ENCODE measurements at regions not wholly inside any gene's neighbourhood (a gene's known extent, or its start where the extent isn't known, plus 50 kb on each side); places are given as distances from the start of the nearest gene placed in this dataset.
"Not testable (repeated sequence)": the region's sequence is repeated elsewhere in the genome, so short reads cannot be mapped to it uniquely, and the experiment has no call there.

DNA sequence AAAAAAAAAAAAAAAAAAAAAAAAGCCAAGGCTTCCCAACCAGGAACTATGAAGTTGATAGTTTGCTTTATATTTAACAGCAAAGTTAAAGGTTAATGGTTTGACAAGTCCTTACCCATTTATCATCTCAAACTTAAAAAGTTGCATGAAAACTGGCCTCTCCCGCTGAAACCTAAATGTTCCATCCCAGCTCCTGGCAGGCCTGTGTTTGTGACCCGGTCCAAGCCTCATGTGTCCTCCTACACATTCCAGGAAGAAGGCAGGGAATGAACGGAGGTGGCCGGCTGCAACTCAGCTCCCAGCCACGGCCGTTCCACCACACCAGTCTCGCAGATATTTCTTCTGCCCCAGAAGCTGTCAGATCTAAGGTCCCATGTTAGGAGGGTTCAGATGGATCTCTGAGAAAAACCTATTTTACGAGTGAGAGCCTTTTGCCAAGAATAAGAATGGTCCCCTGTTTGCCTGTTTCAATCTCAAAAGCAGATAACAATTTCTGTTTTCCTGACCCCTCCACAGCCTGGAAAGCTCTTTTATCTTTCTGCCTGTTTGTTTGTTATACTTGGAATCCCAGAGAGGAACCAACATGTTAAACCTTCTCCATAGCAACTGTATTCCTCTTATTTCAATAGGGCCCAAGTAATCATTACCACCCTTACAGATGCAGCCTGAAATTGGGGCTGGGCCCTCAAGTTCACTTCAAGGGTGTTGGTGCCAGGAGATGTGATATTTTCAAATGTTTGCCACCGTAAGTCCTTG is 56.5 kb downstream of the KCTD12 start:
- DNase-seq = no peak

DNA sequence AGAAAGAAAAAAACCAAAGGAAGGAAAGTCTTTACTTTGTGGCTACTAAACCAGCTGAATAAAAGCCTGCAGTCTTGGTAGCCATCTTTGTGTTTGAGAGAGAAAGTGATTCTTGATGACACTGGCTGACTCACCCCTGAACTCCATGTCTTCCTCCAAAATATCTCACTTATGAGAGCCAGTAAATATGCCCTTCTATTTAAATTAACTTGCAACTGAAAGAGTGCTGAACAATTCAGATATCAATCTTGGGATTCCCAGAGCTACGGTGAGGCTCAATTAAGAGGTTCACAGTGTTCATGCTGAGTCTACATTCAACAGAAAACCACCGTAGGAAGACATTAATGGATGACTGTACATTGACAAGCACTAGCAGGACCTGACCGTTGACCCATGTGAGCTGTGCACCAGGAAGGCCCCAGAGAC is 57.9 kb downstream of the KCTD12 start:
- peak; percentile 41 to 54 (median 49) for DNase-seq

DNA sequence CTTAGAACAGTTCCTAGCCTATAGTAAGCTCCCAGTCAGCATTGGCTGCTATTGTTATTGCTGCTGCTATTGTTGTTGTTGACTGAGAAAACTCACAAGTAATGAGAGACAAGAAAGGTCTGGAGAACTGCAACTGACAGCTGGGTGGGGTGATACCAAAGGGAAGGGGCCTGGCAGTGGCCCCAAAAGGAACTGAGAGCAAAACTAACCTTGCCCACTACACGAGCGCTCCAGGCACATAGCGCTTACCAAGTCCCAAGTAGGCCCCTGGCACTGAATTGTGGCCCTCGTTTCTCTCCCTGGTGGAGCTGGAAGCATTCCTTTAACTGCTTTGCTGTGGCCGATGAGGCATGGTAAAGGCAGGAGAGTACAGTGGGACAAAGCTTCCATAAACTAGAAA is 59.7 kb downstream of the KCTD12 start:
- no peak for DNase-seq

DNA sequence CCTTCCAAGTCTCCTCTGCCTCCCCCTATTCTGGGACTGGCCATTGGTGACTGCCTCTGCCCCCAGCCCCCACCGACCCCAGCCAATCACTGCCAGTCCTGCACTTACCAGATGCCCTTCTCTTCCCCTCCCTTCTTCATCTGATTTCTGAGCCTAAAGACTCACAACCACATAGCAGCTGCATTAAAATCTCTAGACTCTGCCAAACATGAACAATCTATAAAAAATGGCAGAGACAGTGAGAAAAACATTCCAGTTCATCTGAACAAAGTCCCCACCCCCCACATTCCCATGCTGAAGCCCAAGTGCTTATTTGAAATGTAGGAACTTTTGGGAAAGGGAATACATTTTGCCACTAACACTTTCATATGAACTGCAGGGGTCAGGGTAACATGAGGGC is 60.8 kb downstream of the KCTD12 start:
- no peak for DNase-seq

DNA sequence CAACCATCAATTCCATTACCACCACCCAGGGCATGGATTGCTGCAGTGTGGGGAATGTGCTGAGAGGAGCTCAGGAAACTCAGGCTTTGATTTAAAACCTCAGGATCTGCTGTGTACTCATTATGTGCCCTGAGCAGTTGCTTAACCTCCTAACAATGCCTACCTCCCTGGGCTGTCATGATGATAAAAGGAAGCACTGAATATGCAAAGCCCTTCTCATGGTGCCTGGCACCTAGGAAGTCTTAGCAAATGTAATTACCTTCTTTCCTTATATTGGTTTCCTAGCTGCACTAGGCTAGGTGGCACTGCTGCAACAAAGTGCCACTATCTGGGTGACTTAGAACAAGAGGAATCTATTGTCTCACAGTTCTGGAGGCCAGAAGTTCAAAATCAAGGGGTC is 62.2 kb downstream of the KCTD12 start:
- DNase-seq = no peak

DNA sequence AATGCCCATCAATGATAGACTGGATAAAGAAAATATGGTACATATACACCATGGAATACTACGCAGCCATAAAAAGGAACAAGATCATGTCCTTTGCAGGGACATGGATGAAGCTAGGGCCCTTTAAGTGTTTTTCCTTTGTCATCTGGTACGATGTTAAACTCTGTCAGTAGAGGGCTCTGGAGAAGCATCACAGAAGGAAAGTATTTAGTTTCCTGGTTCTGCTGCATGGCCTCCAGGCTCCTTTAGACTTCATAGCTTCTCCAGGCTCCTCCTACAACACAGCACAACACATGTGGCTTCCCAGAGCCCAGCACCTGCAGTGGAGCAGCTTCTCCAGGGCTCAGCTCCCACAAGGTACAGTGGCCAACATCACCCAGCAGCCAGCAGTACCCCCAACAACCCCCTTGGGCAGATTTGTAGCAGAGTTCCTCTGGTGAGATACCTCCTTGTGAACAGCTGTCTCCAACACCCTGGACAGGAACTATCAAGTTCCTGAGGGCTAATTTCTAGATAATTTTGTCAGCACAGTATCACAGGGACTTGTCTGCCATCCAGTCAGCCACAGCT is 63.4 kb downstream of the KCTD12 start:
- DNase-seq = peak; percentile 62 to 71 (median 62)

DNA sequence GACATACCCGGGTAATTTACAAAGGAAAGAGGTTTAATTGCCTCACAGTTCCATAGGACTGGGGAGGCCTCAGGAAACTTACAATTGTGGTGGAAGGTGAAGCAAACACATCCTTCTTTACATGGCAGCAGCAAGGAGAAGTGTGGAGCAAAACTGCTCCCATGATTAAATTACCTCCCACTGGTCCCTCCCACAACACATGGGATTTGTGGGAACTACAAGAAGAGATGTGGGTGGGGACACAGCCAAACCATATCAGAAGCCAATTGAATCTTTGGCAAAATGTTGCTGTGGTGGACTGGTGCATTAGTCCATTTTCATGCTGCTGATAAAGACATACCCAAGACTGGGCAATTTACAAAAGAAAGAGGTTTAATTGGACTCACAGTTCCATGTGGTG is 65.0 kb downstream of the KCTD12 start:
- not testable (repeated sequence) for DNase-seq

DNA sequence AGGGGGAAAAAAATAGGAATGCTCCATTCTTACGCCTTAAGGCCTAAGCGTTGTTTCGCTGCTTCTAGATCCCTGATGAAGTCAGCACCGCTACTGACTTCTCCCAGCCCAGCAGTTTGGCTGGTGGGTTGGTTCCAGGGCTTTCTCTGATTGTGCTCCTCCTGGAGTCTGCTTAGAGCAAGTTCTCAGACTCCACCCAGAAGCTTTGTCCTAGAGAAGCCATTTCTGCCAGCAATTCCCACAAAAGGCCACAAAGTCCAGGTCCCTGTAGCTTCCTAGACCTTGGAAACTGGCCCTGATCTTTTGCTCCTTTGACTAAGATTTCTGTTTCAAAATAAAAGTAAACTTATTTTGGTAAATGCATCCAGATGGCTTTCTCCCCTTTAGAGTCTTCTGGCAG is 65.4 kb downstream of the KCTD12 start:
- no peak for DNase-seq

DNA sequence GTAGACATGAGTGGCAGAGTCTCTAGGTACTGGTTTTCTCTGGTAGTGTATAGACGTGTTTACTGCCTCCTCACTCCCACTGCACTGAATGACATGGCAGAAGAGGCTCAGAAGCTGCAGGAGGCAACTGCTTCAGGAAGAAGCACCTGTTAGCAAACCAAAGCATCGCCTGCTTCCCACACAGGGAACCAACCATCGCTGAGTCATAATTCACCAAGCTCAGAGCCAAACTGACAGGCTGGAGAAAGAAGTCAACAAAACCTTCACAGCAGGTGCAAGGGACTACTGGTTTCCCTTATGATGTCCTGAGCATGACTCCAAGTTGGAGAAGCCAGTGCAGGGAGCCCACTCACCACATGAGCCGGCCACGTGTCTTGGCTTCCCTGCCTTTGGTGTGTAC is 69.8 kb downstream of the KCTD12 start:
- no peak for DNase-seq

DNA sequence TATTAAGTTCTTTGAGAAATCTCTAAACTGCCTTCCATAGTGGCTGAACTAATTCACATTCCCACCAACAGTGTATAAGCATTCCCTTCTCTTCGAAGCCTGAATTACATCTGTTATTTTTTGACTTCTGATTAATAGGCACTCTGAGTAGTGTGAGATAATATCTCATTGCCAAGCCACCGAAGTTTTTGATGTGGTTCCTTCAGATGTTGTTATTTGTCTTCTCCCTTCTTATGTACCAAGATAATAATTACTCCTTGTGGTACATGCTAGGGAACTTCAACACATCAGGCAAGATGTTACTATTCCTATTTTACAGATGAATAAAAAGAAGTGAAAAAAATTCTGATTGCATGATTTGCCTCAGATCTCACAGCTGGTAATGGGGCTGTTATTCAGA is 70.9 kb downstream of the KCTD12 start:
- DNase-seq = no peak

DNA sequence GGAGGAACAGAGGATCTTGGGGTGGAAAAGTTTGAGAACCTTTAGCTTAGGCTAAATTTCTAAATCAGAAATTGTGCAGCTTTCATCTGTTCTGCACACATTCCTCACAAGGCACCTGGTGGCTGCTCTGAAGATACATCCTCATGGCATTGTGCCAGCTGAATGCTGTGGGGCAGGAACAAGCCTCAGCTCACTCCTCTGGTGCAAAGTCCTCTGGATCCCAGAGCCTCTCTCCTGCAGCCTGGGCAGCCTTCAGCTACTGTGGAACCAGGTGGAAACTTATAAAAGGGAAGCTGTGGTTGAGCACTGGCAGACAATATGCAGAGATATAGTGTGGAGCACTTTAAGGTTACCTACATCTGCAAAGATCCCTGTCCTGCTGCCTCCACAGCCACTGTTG is 72.3 kb downstream of the KCTD12 start:
- DNase-seq = no peak

DNA sequence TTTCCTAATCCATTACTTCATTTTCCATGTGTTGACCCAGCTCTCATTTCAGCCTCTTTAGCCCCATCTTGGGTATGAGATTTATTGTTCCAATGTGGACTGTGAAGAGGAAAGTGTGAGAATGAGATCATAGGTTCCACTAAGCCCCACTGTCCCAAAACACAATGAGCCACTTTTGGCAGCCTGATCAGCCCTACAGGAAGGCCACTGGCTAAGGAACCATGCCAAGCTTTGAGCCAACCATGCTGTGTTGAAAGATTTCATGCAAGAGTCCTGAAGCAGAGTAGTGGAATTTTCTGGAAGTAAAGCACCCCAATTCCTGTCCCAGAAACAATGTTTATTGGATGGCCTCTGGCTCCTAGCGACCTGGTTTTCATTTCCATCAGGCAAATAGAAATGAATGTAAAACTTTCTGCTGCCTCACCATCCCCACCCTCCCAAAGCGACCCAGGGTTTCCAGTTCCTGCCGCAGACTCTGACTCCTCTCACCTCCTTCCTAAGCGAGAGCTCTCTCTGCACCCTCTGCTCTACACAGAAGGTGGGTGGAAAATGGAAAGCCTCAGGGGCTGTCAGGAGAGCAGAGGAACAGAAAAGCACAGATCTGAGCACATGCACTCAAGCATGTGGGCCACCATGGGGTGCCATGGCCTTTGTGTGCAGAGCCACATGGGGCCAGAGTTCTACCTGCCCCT is 73.1 kb downstream of the KCTD12 start:
- no peak for DNase-seq

DNA sequence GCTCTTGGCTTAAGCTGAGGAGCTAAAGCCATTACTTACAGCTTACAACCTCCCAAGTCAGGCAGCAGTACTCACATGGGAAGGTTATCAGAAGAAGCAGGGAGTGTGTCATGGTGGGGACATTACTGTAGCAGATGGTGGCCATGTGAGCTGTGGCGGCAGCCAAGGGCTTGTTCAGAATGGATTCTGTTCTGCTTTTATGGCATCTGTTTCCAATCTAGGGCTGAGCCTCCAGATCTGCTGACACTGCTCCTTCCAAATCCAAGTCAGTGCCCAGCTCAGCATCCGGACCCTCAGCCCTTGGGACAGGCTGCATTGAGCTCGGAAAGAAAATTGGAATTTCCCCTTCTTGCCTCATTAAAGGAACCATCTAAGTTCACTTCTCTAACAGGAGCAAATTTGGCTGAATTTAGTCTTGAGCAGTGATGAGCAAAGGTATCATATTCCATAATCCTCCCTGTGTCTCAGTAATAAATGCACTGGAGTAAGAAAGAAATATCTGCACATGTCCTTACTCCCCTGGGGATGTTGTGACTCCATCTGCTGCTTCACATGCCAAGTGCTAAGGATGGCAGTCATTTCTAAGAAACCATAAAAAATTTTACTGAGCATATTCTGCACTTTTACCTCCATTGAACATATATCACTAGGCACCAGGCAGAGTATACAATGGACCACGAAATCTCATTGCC is 73.9 kb downstream of the KCTD12 start:
- DNase-seq = peak; percentile 25 to 54 (median 30)

DNA sequence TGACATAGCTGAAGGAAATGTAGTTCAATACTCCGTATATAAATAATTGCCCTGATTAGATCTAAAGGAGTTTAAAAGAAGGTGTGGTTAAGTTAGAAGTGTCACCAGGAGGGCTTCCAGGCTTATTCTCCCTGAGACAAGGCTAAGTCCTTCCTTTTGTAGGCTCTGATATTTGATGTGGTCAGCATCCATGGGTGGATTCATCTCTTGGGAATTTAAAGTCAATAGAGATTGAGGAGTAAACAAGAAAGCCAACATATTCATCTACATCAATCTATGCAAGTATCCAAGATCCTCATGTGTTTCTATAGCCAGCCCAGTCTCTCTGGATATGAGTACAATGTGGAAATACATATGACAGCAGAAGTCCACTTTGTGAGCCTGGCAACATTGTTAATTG is 76.8 kb downstream of the KCTD12 start:
- no peak for DNase-seq

DNA sequence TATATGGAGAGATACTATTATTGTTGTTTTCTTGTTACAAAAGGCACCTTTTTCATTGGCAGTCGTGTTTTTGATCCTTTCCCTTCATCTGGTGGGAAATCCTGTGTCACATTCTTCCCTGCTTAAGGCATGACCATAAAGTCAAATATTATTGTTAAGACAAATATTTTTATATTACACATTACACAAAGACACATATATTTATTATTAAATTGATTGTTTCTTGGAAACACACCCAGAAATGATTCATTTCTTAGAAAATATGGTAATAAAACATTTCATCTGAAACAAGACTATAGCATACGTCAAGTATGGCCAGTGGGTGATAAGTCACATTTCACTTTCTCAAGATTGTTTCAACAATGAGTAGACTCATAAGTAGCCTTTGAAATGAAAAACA is 77.3 kb downstream of the KCTD12 start:
- DNase-seq = no peak

DNA sequence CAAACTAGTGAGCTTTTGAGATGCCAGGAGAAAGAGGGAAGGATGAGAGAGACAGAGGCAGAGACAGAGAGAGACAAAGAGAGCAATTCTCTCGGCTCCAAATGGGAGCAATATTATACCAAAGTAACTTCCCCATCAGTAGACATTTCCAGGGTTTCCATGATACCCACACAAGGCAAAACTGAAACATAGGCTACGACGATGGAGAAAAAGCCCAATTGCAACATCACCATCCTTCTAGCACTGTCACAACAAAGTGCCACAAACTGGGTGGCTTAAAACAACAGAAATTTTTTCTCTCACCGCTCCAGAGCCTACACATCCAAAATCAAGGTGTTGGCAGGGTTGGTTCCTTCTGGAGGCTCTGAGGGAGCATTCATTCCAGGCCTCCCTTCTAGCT is 81.4 kb downstream of the KCTD12 start:
- peak; percentile 44 to 56 (median 53) for DNase-seq

DNA sequence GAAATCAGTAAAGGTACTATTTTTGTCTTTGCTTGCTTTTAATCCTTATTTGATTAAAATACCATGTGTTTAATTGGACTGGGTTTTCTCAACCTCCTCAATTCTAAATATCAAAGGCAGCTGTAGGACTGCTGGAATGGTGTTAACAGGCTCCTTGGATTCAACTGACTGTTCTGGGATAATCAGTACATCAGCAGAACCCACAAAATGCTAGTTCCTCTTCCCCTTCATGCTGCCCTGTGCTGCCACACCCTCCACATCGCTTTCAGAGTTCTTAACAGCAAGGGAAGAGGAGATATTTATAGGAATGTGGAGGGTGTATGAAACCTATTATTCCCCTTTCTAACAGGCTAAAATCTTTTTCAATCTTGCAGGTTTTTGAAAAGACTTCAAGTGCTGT is 82.4 kb downstream of the KCTD12 start:
- DNase-seq = peak; percentile 42 to 45 (median 44)

DNA sequence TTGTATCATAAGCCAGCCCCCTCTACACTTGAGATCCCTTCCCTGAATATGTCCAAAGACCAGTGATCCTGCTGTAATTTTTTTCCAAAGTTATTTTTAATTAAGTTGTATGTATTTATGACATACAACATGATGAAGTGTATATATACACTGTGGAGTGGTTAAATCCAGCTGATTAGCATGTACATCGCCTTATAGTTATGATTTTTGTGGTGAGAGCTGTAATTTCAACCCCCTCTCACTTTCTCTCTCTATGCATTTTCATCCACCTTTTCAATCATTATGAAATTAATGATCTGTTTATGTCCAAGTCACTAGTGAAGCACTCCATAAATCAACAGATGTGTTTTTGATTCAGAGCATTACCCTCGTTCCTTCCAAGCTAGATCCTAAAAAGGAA is 85.3 kb downstream of the KCTD12 start:
- DNase-seq = no peak

DNA sequence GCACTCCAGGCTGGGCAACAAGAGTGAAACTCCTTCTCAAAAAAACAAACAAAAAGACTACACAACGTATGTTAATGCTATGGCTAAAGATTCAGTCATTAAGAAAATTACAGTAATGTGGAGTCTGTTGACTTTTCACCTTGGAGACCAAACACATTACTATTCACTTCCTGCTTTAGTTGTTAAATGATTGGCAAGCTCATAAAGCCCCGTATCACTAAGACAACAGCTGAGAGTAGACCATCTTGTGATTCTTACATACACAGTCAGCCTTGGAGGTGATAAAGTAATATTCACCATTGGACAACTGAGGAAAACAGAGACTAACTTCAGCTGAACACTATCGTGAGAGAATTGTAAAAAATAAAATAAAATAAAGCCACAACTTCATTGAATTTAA is 86.5 kb downstream of the KCTD12 start:
- peak in 2 of 3 donors; percentile 33 to 53 for DNase-seq

DNA sequence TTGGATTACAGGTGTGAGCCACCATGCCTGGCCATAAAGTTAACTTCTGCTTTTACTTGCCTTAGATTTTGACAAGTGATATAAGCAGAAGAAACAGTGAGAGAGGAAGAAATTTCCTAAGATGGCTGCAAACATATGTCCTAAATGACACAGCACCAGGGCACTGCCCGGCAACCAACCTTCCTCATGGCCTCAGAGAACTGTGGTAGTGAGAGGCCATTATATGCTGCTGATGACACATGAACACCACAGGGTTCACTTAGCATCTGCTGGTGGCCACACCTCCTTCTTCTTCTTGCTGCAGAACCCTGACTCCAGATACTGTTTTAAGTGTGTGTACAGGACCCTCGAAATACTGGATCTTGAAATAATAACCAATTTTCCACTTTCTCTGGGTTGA is 88.2 kb downstream of the KCTD12 start:
- peak; percentile 46 to 62 (median 48) for DNase-seq

DNA sequence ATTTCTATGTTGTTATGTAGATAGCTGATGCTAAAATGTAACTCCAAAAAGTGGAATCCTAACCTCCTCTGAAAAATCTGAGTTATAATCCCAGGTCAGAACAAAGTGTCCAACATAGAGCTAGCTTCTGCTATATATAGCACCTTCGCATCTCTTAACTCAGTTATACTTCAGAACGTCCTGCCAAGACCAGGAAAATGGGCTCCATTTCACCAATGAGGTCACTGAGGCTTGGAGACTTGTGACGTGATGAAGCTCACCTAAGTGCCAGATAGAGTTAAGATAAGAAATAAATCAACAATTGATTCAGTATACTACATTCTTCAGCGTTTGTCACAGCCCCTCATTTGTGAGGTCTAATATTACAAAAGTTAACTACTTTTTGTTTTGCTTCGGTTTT is 88.8 kb downstream of the KCTD12 start:
- DNase-seq = no peak

DNA sequence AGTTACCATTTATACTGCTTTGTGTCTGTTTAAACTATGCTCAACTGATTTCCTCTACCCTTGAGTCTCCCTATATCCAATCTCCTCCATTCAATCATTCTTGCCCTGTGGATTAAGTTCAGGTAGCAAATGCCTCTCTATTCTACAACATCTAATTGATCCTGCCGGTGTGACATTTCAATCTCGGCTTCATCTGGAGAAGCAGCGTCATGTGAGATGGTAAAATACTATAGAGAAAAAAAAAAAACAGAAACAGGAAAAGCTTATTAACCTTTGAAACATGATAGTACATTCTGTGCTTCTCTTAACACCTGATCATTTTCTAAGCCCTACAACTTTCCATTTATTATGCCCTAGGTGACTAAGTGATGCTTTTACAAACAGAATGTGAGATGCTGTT is 89.4 kb downstream of the KCTD12 start:
- no peak for DNase-seq

Measured in suppressor macrophage treated with lipopolysaccharide for 1 hour (primary cell).